ENCODE measurements at regions not wholly inside any gene's neighbourhood (a gene's known extent, or its start where the extent isn't known, plus 50 kb on each side); places are given as distances from the start of the nearest gene placed in this dataset.
"Not testable (repeated sequence)": the region's sequence is repeated elsewhere in the genome, so short reads cannot be mapped to it uniquely, and the experiment has no call there.

- ChIA-PET CTCF (no interaction called here), POLR2A (no interaction called here)
- H3K27me3 Mint-ChIP-seq (ENCODE audit: low read depth), result peaks cover 2% of the 10 kb centered on the region; the same call in 1 of the 2 replicates
- H3K27ac Mint-ChIP-seq, result no peak overlapping the region
- 0 out of 2 replicates have a peak, but pooled peaks cover 3% of the 10 kb centered on the region for H3K36me3 Mint-ChIP-seq
- peaks cover 22% of the 10 kb centered on the region for H3K9me3 Mint-ChIP-seq
- peaks cover 11% of the 10 kb centered on the region for H3K4me1 Mint-ChIP-seq
- H3K4me3 Mint-ChIP-seq, result no peak overlapping the region
- DNase-seq (ENCODE audit: low spot score) (no peak), ATAC-seq (no peak)
- TF ChIP-seq ZNF425 (CRISPR knock-in tag; conservative IDR thresholded peaks at IDR 0.05) (no peak), ZMAT4 (CRISPR knock-in tag; IDR thresholded peaks at IDR 0.05) (no peak), ATF1 (CRISPR knock-in tag; IDR thresholded peaks at IDR 0.05) (no peak)
Measured at GRCh38 chr4:100870940-100871772, 353.3 kb upstream of the EMCN start.

GRCh38 chr4:100869276-100869675 lies 351.5 kb upstream of the EMCN start:
- ATAC-seq, result no peak
- DNase-seq (ENCODE audit: low spot score), result no peak
- Mint-ChIP-seq H3K4me1 (peaks cover 11% of the 10 kb centered on the region), H3K27ac (no peak overlapping the region), H3K4me3 (no peak overlapping the region), H3K36me3 (0 out of 2 replicates have a peak, but pooled peaks cover 3% of the 10 kb centered on the region), H3K27me3 (ENCODE audit: low read depth) (peaks cover 2% of the 10 kb centered on the region; the same call in 1 of the 2 replicates), H3K9me3 (peaks cover 24% of the 10 kb centered on the region)
- CTCF ChIA-PET, result no interaction called here
- TF ChIP-seq ZNF671 (CRISPR knock-in tag; IDR thresholded peaks at IDR 0.05) (no peak), SP1 (CRISPR knock-in tag; conservative IDR thresholded peaks at IDR 0.05) (no peak), ZNF396 (CRISPR knock-in tag; IDR thresholded peaks at IDR 0.05; ENCODE audit: borderline replicate concordance) (no peak), NR2C2 (CRISPR knock-in tag; IDR thresholded peaks at IDR 0.05) (no peak), CREM (CRISPR knock-in tag; IDR thresholded peaks at IDR 0.05) (no peak), FOXJ3 (CRISPR knock-in tag; IDR thresholded peaks at IDR 0.05; ENCODE audit: borderline replicate concordance) (no peak), NR1H2 (CRISPR knock-in tag; IDR thresholded peaks at IDR 0.05) (no peak)
- POLR2A ChIA-PET, result no interaction called here

- DNase-seq (ENCODE audit: low spot score) (peak; percentile 59), ATAC-seq (peak; percentile 85)
- H3K27me3 Mint-ChIP-seq (ENCODE audit: low read depth); H3K27ac Mint-ChIP-seq; H3K36me3 Mint-ChIP-seq; H3K4me3 Mint-ChIP-seq; CTCF ChIA-PET; H3K4me1 Mint-ChIP-seq; POLR2A ChIA-PET: not testable (repeated sequence)
- TF ChIP-seq ZNF281 (CRISPR knock-in tag; IDR thresholded peaks at IDR 0.05) (0 out of 2 replicates have a peak, but pooled peaks have one; percentile 29), ZBTB21 (CRISPR knock-in tag; IDR thresholded peaks at IDR 0.05; ENCODE audit: borderline replicate concordance) (0 out of 2 replicates have a peak, but pooled peaks have one; percentile 14)
- peaks cover 34% of the 10 kb centered on the region for H3K9me3 Mint-ChIP-seq
Measured at GRCh38 chr4:100868281-100868680, 350.5 kb upstream of the EMCN start.

- no peak for DNase-seq (ENCODE audit: low spot score)
- POLR2A ChIA-PET, result no interaction called here
- no peak for TF ChIP-seq GRHL2 (CRISPR knock-in tag; IDR thresholded peaks at IDR 0.05; ENCODE audit: insufficient replicate concordance, severe bottlenecking)
- no peak for TF ChIP-seq AR (CRISPR knock-in tag; IDR thresholded peaks at IDR 0.05)
- TF ChIP-seq ZNF512 (CRISPR knock-in tag; IDR thresholded peaks at IDR 0.05; ENCODE audit: borderline replicate concordance), result no peak
- TF ChIP-seq ATF3 (CRISPR knock-in tag; conservative IDR thresholded peaks at IDR 0.05), result no peak
- TF ChIP-seq ZNF121 (CRISPR knock-in tag; IDR thresholded peaks at IDR 0.05), result no peak
- no peak for TF ChIP-seq CREB1 (CRISPR knock-in tag; IDR thresholded peaks at IDR 0.05)
- no peak for TF ChIP-seq IRF2 (CRISPR knock-in tag; IDR thresholded peaks at IDR 0.05; ENCODE audit: borderline replicate concordance, low read depth)
Measured at GRCh38 chr4:100852326-100852725, 334.5 kb upstream of the EMCN start.

More at GRCh38 chr4:100852326-100852725, 334.5 kb upstream of the EMCN start:
- CTCF ChIA-PET, result no interaction called here
- ATAC-seq, result no peak
- Mint-ChIP-seq H3K4me3 (no peak overlapping the region), H3K27ac (no peak overlapping the region), H3K27me3 (ENCODE audit: low read depth) (no peaks in the 10 kb centered on the region), H3K36me3 (no peaks in the 10 kb centered on the region), H3K4me1 (0 out of 2 replicates have a peak, but pooled peaks cover 8% of the 10 kb centered on the region), H3K9me3 (peaks cover 5% of the 10 kb centered on the region)
